Glomerular visceral epithelial cell (primary cell): ENCODE measurements at regions not wholly inside any gene's neighbourhood (a gene's known extent, or its start where the extent isn't known, plus 50 kb on each side); places are given as distances from the start of the nearest gene placed in this dataset.
"Not testable (repeated sequence)": the region's sequence is repeated elsewhere in the genome, so short reads cannot be mapped to it uniquely, and the experiment has no call there.

Experiments used
- DNase-seq: peaks from one replicate; pipeline ENCODE4 v3.0.0-alpha.2; 2016; ENCODE audit errors: extremely low spot score

GRCh38 chr2:67186871-67187270 is 210.3 kb upstream of the ETAA1 start:
- DNase-seq, result no peak

DNA sequence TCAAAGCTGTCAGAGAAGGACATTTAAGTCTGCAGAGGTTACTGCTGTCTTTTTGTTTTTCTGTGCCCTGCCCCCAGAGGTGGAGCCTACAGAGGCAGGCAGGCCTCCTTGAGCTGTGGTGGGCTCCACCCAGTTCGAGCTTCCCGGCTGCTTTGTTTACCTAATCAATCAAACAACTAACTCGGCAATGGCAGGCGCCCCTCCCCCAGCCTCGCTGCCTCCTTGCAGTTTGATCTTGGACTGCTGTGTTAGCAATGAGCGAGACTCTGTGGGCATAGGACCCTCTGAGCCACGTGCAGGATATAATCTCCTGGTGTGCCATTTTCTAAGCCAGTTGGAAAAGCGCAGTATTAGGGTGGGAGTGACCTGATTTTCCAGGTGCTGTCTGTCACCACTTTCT is 201.8 kb upstream of the ETAA1 start:
- DNase-seq, result not testable (repeated sequence)

GRCh38 chr2:67201521-67201920 is 195.6 kb upstream of the ETAA1 start:
- DNase-seq, result no peak

DNA sequence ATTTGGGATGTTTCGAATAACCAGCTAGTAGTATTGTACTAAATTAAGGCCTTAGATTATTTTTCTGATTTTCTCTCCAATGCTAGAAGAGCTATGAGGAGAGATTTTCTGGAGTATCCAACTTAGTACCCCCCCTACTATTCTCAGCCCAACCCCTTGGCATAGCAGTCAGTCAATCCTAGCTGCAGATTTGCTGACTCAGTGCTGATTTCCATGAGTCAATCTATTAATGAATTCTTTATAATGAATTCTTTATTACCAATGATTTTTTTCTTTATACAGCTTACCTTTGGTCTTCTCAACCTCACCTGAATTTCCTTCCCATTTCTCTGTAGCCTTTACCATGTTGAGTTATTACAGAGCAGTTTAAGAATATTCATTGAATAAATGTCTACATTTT is 192.8 kb upstream of the ETAA1 start:
- no peak for DNase-seq

- DNase-seq, result no peak
Measured at GRCh38 chr2:67208887-67209500, 188.1 kb upstream of the ETAA1 start.

DNA sequence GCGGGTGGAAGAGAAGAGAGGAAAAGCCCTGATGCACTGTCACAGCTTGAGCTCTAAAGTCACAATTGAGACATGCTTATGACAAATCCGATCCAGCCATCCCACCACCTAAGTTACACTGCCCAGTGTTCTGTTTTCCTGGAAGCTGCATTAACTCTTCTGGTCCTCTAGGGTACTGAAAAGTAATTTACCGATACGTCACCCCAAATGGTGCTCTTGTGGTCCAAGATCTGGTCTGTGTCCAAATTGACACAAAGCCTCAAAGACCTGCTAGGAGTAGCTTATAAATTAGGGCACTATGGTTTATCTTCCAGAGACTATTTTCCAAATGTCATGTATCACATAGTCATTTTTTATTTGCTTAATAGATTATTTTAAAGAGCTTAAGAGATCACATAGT is 186.7 kb upstream of the ETAA1 start:
- no peak for DNase-seq

DNA sequence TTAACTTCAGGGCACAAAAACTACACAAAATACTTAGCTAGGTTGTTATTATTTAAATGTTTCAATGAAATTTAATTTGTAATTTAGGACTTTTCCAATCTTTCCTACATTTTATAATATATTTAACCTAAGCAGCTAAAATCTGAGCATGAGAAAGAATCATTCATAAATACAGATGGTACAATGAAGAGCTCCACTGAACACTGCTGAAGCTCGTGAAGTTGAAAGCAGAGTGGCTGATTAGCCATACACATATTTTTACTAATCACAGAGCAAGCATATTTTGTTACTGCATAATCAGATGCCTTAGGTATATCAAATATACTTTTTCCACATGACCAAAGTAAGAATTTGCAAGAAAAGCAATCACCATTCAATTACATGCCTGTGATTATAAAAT is 184.9 kb upstream of the ETAA1 start:
- no peak for DNase-seq

GRCh38 chr2:67213270-67213670 is 183.9 kb upstream of the ETAA1 start:
- DNase-seq, result no peak

DNA sequence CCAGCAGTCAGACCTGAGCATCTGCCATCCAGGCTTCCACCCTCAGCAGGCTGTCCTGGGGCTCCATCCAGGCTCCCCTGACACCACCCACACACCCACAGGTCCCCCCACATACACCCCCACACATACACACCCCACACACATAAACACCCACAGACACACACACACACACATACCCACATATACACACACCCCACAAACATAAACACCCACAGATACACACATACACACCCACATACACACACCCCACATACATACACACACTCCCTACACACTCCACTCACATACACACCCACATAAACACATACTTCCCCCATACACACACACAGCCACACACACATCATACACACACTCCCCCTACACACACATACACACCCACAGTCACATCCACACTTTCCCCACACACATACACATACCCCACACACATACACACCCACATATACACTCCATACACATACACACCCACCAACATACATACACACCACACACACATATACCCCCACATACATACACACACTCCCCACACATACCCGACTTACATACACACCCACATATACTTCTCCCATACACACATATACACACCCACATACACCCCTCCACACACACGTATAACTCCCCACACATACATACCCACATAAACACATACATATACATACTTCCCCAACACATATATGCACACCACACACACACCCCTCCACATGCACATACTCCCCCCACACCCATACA is 183.3 kb upstream of the ETAA1 start:
- no peak for DNase-seq

- DNase-seq, result no peak
Measured at GRCh38 chr2:67214585-67215185, 182.4 kb upstream of the ETAA1 start.

DNA sequence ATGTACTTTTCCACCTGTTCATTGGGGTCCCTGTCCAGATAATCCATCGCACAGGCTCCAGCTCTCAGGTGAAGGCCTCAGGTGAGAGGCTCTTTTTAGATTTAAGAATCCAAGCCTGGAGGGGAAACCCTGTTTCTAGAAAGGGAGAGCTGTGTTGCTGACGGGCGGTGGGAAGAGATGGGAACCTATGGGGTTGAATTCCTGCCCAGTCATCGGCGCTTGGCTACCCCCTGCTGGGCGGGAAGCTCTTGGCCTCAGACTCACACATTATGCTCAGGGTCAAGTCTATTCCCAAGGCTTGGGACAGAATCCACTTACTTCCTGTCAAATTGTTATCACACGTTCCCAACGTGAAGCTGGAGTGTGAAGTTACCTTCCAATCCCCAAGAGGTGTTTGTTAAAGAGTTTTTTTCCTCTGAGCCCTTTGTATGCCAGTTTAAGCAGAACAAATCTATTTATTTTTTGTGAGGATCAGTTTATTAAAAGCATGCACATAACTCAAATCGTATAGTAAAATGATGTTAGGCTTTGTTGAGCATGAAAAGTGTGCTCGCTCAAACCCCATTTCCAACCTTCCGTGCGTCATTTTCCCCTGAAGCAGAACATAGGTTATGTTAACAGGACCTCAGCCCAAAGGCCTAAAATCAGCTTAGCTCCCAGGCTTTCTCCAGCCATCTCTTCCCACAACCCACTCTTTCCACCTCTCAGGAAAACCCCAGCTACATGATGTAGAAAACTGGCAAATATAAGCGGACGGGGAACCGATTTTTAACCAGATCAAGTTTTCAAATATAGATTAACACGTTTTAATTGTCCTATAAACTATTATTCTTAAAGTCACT is 181.7 kb upstream of the ETAA1 start:
- DNase-seq, result peak; percentile 33

DNA sequence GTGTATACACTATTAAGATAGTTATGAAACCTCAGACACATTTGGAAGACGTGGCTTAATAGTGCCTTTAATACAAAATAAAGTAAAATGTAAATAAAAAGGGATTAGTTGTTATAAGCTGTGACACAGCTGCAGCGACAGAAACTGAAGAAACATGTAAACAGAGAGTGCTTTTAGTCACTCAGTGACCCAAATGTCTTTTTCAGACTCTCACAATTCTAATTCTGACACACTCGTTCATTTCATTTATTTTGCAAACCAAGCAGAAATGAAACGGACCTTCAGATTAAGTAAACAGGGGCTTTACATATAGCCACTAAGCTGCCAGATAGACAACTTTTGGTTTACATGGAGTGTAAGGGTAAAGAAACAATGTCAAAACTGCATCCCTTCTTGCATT is 181.0 kb upstream of the ETAA1 start:
- no peak for DNase-seq

DNA sequence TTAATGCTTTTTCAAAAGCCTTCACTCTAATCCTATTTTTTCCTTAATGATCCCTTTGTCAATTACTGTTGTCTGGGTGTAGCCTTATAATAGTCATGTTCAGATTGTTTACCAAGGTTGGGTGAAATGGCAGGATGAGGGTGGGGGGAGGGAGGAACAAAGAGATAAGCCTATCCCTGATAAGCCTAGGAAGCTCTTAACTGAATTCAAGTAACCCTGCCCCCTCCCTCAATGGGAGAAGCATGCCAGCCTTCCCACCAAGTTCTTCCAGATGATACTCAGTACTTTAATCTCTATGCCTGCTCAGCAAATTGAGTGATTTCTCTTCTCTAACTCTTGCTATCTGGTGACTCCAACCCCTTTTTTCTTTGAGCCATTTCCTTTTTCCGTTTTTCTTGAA is 180.3 kb upstream of the ETAA1 start:
- no peak for DNase-seq

- no peak for DNase-seq
Measured at GRCh38 chr2:67217398-67217797, 179.7 kb upstream of the ETAA1 start.

DNA sequence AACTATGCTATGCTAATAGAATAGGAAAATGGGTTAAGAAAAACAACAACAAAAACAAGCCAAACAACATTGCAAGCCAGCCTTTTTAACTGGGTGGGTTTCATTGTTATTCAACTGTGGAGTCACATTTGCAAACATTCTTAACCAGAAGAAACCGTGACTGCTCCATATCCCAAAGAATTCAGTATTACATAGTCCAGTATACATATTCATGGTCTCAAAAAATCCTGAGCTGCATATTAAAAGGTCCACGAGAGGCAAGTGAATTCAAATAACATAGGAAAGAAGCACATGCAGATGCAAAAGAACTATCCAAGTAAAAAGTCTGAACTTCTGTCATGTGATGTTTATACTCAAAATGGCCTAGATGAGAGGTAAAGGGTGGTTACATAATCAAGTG is 179.1 kb upstream of the ETAA1 start:
- DNase-seq, result no peak

- no peak for DNase-seq
Measured at GRCh38 chr2:67219651-67220050, 177.5 kb upstream of the ETAA1 start.

GRCh38 chr2:67221266-67221665 is 175.9 kb upstream of the ETAA1 start:
- no peak for DNase-seq

DNA sequence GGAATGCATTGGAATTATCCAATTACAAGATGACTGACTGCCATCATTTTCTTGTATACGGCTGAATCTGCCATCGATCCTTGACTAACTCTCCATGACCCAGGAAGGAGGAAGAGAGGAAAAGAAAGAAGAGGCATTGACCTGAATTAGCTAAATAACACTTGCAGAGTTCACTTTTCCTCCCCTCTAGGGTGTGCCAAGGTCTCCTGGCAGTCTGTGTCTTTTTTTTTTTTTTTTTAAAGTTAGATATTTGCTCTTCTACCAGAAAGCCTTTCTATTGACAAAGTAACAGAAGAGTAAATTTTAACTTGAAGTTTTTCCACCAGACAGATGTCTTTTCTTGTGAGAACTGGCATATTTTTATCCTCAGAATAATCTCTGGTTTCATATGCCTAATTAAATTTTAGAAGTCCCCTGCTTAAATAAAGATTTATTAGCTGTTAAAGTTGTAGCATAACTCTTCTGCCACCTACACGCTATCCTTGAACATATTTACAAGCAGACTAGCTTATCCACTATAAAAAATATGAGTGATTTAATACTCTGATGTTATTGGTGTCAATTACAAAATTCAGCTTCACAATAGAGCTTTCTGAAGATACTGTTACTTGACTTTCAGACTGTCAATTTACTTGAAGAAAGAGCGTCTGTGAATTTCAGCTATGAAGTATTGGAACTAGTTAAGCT is 171.7 kb upstream of the ETAA1 start:
- DNase-seq, result no peak

- no peak for DNase-seq
Measured at GRCh38 chr2:67229706-67230105, 167.4 kb upstream of the ETAA1 start.

DNA sequence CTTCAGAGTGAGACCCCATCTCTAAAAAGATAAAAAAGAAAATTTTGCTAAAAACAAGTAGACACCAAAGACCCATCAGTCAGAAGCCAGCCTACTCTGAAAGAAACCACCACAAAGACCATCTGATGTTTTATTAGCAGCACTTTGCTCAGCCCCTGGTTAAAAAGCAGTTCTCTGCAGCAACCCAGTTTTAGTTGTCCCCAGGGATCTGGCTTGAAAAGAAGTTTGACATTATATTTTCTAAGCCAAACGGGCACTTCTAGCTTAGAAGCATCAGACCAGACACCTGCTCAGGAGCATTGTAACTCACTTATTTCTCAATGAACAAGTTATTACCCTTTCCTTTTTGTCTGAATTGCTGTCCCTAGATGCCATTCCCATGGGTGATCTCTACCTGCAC is 164.2 kb upstream of the ETAA1 start:
- DNase-seq, result no peak

- no peak for DNase-seq
Measured at GRCh38 chr2:67234440-67234839, 162.7 kb upstream of the ETAA1 start.

GRCh38 chr2:67237288-67237687 is 159.8 kb upstream of the ETAA1 start:
- DNase-seq, result no peak
